Hepatic stellate cell (primary cell): ENCODE measurements at regions not wholly inside any gene's neighbourhood (a gene's known extent, or its start where the extent isn't known, plus 50 kb on each side); places are given as distances from the start of the nearest gene placed in this dataset.

Experiments used
- DNase-seq: peaks from one replicate; pipeline ENCODE4 v3.0.0; 2011; ENCODE audit warnings: low spot score

GRCh38 chr12:105804591-105805265 lies 334.0 kb downstream of the NUAK1 start:
- no peak for DNase-seq

- no peak for DNase-seq
Measured at GRCh38 chr12:105805730-105806399, 332.9 kb downstream of the NUAK1 start.

GRCh38 chr12:105806400-105806770 lies 332.4 kb downstream of the NUAK1 start:
- no peak for DNase-seq

GRCh38 chr12:105812366-105812765 lies 326.4 kb downstream of the NUAK1 start:
- no peak for DNase-seq

GRCh38 chr12:105813201-105813600 lies 325.6 kb downstream of the NUAK1 start:
- no peak for DNase-seq

GRCh38 chr12:105814283-105814682 lies 324.5 kb downstream of the NUAK1 start:
- no peak for DNase-seq

- DNase-seq, result no peak
Measured at GRCh38 chr12:105819549-105819948, 319.2 kb downstream of the NUAK1 start.

- peak; percentile 14 for DNase-seq
Measured at GRCh38 chr12:105820429-105821125, 318.2 kb downstream of the NUAK1 start.

- DNase-seq, result no peak
Measured at GRCh38 chr12:105822131-105823105, 316.3 kb downstream of the NUAK1 start.

- no peak for DNase-seq
Measured at GRCh38 chr12:105823810-105824209, 314.9 kb downstream of the NUAK1 start.

- no peak for DNase-seq
Measured at GRCh38 chr12:105825141-105825540, 313.6 kb downstream of the NUAK1 start.

GRCh38 chr12:105831372-105831771 lies 307.4 kb downstream of the NUAK1 start:
- DNase-seq, result no peak

GRCh38 chr12:105832021-105832420 lies 306.7 kb downstream of the NUAK1 start:
- no peak for DNase-seq

- DNase-seq, result no peak
Measured at GRCh38 chr12:105832806-105833205, 305.9 kb downstream of the NUAK1 start.

GRCh38 chr12:105834496-105834895 lies 304.3 kb downstream of the NUAK1 start:
- DNase-seq, result no peak

- DNase-seq, result no peak
Measured at GRCh38 chr12:105835580-105836241, 303.0 kb downstream of the NUAK1 start.

- no peak for DNase-seq
Measured at GRCh38 chr12:105836242-105836622, 302.5 kb downstream of the NUAK1 start.

GRCh38 chr12:105839629-105840127 lies 299.1 kb downstream of the NUAK1 start:
- DNase-seq, result no peak

- no peak for DNase-seq
Measured at GRCh38 chr12:105840384-105840783, 298.4 kb downstream of the NUAK1 start.

- no peak for DNase-seq
Measured at GRCh38 chr12:105841840-105842239, 296.9 kb downstream of the NUAK1 start.

GRCh38 chr12:105843561-105843960 lies 295.2 kb downstream of the NUAK1 start:
- DNase-seq, result no peak
